SW 1271 (cell line): ENCODE measurements at regions not wholly inside any gene's neighbourhood (a gene's known extent, or its start where the extent isn't known, plus 50 kb on each side); places are given as distances from the start of the nearest gene placed in this dataset.
"Not testable (repeated sequence)": the region's sequence is repeated elsewhere in the genome, so short reads cannot be mapped to it uniquely, and the experiment has no call there.

Experiments
- DNase-seq, 2 experiments: peaks; one replicate each; lab custom pipeline; 2025; lab: John Stamatoyannopoulos, UW

GRCh38 chr12:115319446-115320040, 635.6 kb upstream of the TBX3 start:
- no peak for DNase-seq

DNA sequence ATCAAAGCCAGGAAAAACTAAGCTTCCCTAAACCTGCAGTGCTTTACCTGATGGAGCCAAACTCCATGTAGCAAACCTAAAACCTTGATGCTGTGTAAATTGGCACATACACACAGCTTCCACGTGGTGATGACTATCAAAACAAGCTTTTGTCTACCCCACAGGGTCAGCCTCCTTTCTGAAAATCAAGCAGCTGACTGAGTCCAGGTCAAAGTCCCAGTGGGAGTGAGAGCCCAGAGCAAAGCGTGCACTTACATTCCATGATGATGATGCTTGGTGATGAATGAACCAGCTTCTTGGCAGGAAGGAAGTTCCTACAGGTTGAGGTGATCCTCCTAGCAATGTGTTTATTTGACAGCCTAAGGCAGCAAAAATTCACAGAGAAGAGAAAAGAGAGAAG, 630.0 kb upstream of the TBX3 start:
- DNase-seq, result no peak

- DNase-seq, result no peak
Measured at GRCh38 chr12:115312901-115313300, 628.9 kb upstream of the TBX3 start.

DNA sequence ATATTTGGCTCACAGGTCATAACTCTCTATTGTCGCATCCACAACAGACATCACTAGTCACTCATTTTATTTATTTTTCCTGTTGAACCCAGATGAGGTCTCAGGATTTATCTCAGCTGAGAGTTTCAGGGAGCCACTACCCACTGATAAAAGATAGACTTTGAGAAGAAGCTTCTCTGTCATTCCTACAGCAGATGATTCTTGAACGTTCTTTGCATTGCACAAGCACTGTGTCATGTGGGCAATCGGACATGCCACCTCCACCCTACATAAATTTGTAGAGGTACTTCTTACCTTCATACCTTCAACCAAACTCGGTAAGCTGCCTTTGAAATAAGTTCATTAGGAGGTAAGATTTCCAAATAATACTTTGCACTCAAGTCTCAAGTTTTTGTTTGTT, 627.9 kb upstream of the TBX3 start:
- DNase-seq, result no peak

DNA sequence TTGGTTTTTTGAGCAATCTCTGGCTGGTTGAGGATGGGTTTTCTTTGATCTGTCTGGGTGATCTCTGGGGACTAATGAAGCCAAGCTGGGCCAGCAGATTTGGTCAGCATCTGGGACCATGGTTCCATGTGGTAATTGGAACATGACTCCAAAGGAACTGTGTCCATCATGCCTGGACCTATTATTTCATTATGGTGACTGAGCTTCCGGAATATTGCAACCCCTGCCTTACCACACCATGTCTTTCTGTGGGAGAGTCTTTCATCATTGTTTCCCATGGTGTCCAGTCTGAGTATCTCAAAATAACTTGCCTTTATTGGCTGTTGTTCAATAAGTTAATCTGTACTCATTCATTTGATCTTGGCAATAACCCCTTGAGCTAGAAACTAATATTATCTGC, 624.9 kb upstream of the TBX3 start:
- DNase-seq, result no peak

- DNase-seq, result no peak
Measured at GRCh38 chr12:115306380-115306779, 622.4 kb upstream of the TBX3 start.

DNA sequence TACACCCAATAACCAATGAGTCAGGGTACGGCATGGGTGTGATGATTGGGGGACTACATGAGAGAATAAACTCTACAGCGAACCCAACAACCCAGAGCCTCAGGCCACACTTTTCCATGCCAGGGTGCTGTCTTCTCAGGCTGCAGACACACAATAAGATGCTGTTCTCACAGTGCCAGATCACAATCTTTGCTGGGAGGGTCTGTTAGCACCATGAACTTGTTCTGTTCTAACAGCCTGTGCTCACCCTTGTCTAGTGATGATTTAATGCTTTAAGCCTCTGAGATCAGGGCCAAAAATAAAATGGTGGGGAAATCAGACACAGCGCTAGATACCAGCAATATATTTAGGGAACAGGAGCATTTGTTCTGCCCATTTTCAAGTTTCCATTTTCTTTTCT, 621.9 kb upstream of the TBX3 start:
- no peak for DNase-seq

DNA sequence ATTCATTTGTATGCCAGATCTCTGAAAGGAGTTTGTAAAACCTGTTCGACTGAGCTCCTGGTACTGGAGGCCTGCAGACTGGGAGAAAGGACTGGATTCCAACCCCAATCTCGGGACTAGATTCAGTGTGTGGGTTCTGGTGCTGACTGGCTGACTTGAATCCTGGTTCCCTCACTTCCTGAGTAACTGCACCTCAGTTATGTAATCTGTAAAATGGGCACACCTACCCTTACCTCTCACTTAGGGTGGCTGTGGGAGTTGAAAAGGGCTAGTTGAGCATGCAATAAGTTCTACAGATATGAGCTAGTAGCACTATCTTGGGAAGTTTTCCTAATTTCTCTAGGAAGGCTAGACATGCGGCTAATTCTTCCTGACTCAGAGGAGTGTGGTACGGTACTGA, 621.3 kb upstream of the TBX3 start:
- no peak for DNase-seq

- DNase-seq, result no peak
Measured at GRCh38 chr12:115303723-115304309, 619.8 kb upstream of the TBX3 start.

DNA sequence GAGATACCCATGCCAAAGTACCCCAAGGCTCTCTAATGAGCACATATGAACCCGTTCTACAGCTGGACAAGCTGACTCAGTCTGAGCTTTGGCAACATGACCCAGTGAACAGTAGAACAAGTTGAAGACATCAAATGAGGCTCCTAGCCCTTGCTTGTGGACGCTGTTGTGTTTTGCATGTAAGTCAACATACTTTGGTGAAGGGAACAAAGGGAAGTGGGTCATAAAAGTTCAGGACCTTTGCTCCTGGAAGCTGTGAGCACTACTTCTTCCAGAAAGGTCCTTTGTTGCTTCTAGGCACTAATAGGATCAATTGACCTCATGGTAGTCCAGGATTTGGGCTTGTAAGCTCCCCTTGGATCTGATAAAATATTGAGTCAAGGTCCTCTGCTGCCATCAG, 613.5 kb upstream of the TBX3 start:
- no peak for DNase-seq

DNA sequence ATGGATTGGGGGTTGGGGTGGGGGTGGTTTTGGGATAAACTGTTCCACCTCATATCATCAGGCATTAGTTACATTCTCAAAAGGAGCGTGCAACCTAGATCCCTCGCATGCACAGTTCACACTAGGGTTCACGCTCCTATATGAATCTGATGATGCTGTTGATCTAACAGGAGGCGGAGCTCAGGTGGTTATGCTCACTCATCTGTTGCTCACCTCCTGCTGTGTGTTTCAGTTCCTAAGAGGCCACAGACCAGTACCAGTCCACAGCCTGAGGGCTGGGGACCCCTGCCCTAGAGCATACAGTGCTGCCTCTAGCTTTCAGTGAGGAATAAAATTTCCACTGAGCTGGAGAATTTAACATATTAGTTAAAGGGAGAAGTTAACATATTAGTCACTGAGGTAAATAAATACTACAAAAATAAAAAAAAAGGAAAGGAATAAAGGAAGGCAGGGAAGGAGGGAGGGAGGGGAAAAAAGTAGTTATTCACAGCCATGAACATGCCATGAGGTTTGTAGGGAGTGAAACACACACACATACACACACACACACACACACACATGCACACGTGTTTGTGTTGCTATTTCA, 612.7 kb upstream of the TBX3 start:
- DNase-seq, result no peak

GRCh38 chr12:115295886-115296285, 611.9 kb upstream of the TBX3 start:
- no peak for DNase-seq

- DNase-seq, result no peak
Measured at GRCh38 chr12:115294453-115295133, 610.6 kb upstream of the TBX3 start.

GRCh38 chr12:115285429-115285828, 601.5 kb upstream of the TBX3 start:
- not testable (repeated sequence) for DNase-seq

GRCh38 chr12:115273456-115273855, 589.5 kb upstream of the TBX3 start:
- DNase-seq, result no peak

DNA sequence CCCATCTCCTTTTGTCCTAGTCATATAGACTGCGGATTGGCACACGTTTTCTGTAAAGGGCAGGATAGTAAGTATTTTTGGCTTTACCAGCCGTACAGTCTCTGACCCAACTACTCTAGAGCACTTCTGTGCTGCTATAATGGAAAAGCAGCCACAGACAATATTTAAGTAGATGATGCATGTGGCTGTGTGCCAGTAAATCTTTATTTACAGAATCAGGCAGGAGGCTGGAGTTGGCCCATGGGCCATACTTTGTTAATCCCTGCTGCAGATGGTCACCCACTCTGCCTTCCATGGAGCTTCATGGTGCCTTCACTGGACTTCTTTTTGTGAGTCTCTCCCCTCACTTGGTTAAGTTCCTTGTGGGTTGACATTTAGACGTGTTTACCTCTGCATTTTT, 584.5 kb upstream of the TBX3 start:
- no peak for DNase-seq

DNA sequence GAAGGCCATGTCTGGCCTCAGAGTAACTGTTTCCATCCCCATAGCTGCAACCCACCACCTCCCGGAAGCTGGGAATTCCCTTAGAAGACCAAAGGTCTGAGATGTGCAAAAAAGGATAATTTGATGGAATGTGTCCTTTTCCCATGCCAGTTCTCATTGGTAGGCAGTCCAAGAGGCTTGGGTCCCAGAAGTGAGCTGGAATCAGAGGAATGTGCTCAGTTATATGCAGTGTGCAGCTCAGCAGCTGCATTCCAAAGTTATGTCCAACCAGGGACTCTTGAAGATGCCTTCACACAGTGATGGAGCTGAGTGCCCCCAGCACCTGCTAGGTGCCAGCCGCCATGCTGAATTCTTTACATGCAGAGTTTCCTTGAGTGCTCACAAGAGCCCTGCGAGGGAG, 583.9 kb upstream of the TBX3 start:
- DNase-seq, result no peak

- DNase-seq, result no peak
Measured at GRCh38 chr12:115267464-115267863, 583.5 kb upstream of the TBX3 start.

DNA sequence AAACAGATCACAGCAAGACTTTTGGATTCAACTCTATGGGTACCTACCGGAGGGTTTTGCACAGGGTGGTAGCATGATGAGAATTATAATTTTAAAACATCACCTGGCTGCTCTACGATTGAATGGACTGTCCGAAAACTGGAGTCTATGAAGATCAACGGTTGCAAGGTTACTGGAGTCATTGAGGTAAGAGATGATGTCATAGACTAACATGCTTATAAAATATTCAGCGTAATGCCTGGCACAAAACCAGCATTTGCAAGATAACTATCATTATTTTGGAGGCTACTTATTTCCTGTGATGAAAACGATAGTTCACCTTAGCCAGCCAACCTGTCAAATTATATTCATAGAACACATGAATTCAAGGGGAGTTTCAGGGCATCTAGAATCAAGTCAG, 580.6 kb upstream of the TBX3 start:
- DNase-seq, result no peak

DNA sequence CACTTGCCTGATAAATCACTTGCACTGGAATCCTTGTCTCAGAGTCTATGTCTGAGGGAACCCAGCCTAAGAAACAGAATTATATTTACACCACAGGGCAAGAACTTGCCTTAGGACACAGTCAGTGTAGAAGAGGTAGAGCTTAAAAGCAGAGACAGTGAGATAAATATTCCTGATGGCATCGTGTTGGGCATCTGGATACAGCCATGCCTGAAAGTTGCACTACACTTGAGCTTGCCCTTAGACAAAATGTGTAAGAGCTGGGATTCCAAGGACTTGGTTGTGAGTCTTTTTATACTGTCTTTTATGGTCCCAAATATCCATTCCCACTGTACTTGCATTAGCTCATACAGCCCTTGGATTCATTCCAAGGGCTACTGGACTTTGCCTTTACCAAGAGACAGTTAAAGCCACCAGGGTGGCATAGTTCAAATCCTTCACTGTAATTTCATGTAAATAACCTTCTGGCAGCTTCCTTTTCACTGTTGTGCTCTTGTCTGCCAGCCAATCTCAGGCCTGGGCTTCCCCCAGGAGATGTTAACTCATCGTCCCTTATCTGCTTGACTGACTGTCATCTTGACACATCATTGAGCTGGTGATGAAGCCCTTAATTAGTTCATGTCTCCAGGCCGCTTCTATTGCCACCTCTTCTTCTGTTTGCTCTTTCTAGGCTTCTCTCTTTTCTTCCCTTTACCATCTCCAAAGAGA, 577.9 kb upstream of the TBX3 start:
- no peak for DNase-seq

DNA sequence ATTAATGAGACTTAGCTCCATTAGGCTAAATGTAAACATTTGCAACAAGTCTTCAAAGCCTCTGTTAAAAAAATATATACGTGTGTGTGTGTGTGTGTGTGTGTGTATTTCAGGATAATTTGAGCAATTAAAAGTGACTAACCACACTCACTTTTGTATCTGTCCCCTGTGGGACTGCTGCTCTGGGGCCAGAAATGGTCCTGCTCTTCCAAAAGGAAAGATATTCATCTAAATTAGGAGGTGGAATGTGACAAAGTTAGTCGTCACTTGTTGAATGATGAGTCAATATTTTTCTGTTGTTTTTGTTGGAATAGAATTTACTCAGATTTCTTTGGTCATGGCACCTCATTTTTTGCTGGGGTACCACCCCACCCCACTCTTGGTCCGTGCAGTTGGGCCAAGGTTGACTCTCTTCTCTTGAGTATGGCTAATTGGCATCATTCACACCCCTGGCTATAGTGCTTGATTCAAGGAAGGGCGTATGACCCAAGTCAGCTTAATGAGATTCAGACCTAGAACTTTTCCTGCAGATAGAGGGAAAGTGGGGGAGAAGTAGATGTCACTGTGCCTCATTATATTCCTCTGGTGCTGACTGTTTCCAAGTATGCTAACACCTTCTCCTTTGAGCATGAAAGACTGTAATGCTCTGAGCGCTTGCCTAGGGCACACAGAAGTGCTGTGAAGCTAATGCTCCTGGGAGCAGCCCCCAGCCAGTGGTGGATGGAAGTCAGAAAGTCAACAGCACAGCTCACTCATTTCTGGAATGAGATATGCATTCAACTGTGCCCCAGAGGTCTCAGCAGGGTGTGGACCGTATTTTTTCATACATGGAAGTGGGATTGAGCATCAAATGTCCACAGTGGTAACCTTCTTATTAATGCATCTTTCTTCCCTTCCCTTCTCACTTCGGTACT, 577.0 kb upstream of the TBX3 start:
- DNase-seq, result no peak
